ENCODE measurements at regions not wholly inside any gene's neighbourhood (a gene's known extent, or its start where the extent isn't known, plus 50 kb on each side); places are given as distances from the start of the nearest gene placed in this dataset.

DNA sequence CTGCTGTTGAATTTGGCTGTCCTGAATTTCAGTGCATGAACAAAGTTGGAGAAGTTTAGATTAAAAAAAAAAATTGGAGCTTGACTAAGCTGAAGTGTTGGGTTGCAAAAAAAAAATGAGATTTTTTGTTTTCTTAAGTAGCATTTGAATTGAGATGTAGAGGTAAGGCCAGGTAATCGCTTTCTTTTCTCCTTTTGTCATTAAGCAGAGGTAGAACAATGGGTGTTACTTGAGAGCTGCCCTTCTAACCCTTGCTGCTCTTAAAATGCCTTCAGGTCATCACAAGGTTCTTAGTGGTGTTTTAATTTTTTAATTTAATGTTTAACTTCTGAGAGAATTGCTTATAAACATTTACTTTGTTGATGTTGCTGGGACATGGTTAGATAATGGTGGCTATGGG lies 84.1 kb upstream of the PRDM1 start:
- Histone ChIP-seq H3K9ac (ENCODE audit: low read depth in 1 of 2, low read length in 2 of 2) (no peak overlapping the region), H3K4me1 (ENCODE audit: control insufficient read depth in 4 of 4, insufficient read depth in 4 of 4, low read length in 3 of 4) (no peaks in the 10 kb centered on the region), H3K27me3 (ENCODE audit: control insufficient read depth in 4 of 4, insufficient read depth in 4 of 4, low read length in 3 of 4) (peaks cover 0 to 12% (median 2%) of the 10 kb centered on the region in 4 donors), H3K9me3 (ENCODE audit: control insufficient read depth in 4 of 4, low read length in 3 of 4) (no peaks in the 10 kb centered on the region), H3K4me3 (ENCODE audit: low read depth in 1 of 3, low read length in 3 of 3) (no peak overlapping the region), H3K27ac (ENCODE audit: low read depth in 1 of 2, low read length in 2 of 2) (no peak overlapping the region), H3K36me3 (ENCODE audit: control insufficient read depth in 4 of 4, insufficient read depth in 3 of 4, low read depth in 1 of 4, low read length in 3 of 4) (no peaks in the 10 kb centered on the region)
- TF ChIP-seq FOXA2 (IDR thresholded peaks at IDR 0.05): no peak
- TF ChIP-seq YY1 (IDR thresholded peaks at IDR 0.05): no peak
- TF ChIP-seq NR2F2 (IDR thresholded peaks at IDR 0.05): no peak
- TF ChIP-seq GABPA (IDR thresholded peaks at IDR 0.05 in 1 of 2, conservative IDR thresholded peaks at IDR 0.05 in 1 of 2): no peak
- WGBS: 38% methylated on average over 1 of the region's 1 CpG
- DNase-seq (ENCODE audit: low spot score): no peak

GRCh38 chr6:106000935-106001334 lies 85.2 kb upstream of the PRDM1 start:
- Histone ChIP-seq H3K9me3 (ENCODE audit: control insufficient read depth in 4 of 4, low read length in 3 of 4) (no peaks in the 10 kb centered on the region), H3K36me3 (ENCODE audit: control insufficient read depth in 4 of 4, insufficient read depth in 3 of 4, low read depth in 1 of 4, low read length in 3 of 4) (no peaks in the 10 kb centered on the region), H3K4me1 (ENCODE audit: control insufficient read depth in 4 of 4, insufficient read depth in 4 of 4, low read length in 3 of 4) (no peaks in the 10 kb centered on the region), H3K27ac (ENCODE audit: low read depth in 1 of 2, low read length in 2 of 2) (no peak overlapping the region), H3K4me3 (ENCODE audit: low read depth in 1 of 3, low read length in 3 of 3) (no peak overlapping the region), H3K9ac (ENCODE audit: low read depth in 1 of 2, low read length in 2 of 2) (no peak overlapping the region), H3K27me3 (ENCODE audit: control insufficient read depth in 4 of 4, insufficient read depth in 4 of 4, low read length in 3 of 4) (peaks cover 0 to 11% (median 2%) of the 10 kb centered on the region in 4 donors)
- 94% methylated on average over 2 of the region's 2 CpGs for WGBS
- TF ChIP-seq TAF1 (conservative IDR thresholded peaks at IDR 0.05) (no peak), ZBTB33 (IDR thresholded peaks at IDR 0.05) (no peak), EGR1 (IDR thresholded peaks at IDR 0.05; ENCODE audit: low read depth in 2 of 2) (no peak)
- no peak for DNase-seq (ENCODE audit: low spot score)

DNA sequence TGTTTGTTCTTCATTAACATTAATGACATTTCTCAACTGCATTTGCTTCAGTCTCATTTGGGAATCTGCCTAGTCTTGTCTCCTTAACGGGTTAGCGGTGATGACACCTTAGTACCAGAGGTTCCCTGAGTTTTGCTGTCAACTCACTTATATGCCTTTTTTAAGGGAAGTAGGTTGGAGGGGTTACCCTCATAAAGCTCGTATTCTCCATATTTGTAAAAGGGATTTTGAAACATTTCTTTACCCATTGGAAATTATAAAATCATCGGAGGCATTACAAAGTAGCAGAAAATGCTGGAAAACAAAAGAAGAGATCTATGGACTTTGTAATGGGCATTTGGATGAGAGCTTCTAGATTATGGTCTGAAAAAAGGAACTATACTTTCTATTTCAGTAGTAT lies 88.7 kb upstream of the PRDM1 start:
- 54% methylated on average over 4 of the region's 4 CpGs for WGBS
- Histone ChIP-seq H3K4me1 (ENCODE audit: control insufficient read depth in 4 of 4, insufficient read depth in 4 of 4, low read length in 3 of 4) (peaks cover 3 to 26% (median 16%) of the 10 kb centered on the region in 4 donors), H3K4me3 (ENCODE audit: low read depth in 1 of 3, low read length in 3 of 3) (no peak overlapping the region), H3K9me3 (ENCODE audit: control insufficient read depth in 4 of 4, low read length in 3 of 4) (peaks cover 0 to 2% (median 0%) of the 10 kb centered on the region in 4 donors), H3K27me3 (ENCODE audit: control insufficient read depth in 4 of 4, insufficient read depth in 4 of 4, low read length in 3 of 4) (peaks cover 0 to 24% (median 2%) of the 10 kb centered on the region in 4 donors), H3K27ac (ENCODE audit: low read depth in 1 of 2, low read length in 2 of 2) (no peak overlapping the region), H3K9ac (ENCODE audit: low read depth in 1 of 2, low read length in 2 of 2) (no peak overlapping the region), H3K36me3 (ENCODE audit: control insufficient read depth in 4 of 4, insufficient read depth in 3 of 4, low read depth in 1 of 4, low read length in 3 of 4) (no peaks in the 10 kb centered on the region)
- no peak for TF ChIP-seq EGR1 (IDR thresholded peaks at IDR 0.05; ENCODE audit: low read depth in 2 of 2)
- TF ChIP-seq MAX (IDR thresholded peaks at IDR 0.05): no peak
- no peak for TF ChIP-seq ATF3 (IDR thresholded peaks at IDR 0.05)
- no peak for TF ChIP-seq FOXA1 (IDR thresholded peaks at IDR 0.05)
- TF ChIP-seq, protein P1, sequence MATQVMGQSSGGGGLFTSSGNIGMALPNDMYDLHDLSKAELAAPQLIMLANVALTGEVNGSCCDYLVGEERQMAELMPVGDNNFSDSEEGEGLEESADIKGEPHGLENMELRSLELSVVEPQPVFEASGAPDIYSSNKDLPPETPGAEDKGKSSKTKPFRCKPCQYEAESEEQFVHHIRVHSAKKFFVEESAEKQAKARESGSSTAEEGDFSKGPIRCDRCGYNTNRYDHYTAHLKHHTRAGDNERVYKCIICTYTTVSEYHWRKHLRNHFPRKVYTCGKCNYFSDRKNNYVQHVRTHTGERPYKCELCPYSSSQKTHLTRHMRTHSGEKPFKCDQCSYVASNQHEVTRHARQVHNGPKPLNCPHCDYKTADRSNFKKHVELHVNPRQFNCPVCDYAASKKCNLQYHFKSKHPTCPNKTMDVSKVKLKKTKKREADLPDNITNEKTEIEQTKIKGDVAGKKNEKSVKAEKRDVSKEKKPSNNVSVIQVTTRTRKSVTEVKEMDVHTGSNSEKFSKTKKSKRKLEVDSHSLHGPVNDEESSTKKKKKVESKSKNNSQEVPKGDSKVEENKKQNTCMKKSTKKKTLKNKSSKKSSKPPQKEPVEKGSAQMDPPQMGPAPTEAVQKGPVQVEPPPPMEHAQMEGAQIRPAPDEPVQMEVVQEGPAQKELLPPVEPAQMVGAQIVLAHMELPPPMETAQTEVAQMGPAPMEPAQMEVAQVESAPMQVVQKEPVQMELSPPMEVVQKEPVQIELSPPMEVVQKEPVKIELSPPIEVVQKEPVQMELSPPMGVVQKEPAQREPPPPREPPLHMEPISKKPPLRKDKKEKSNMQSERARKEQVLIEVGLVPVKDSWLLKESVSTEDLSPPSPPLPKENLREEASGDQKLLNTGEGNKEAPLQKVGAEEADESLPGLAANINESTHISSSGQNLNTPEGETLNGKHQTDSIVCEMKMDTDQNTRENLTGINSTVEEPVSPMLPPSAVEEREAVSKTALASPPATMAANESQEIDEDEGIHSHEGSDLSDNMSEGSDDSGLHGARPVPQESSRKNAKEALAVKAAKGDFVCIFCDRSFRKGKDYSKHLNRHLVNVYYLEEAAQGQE (IDR thresholded peaks at IDR 0.05): no peak
- no peak for TF ChIP-seq RAD21 (IDR thresholded peaks at IDR 0.05)
- no peak for TF ChIP-seq ZBTB33 (IDR thresholded peaks at IDR 0.05)
- TF ChIP-seq SP1 (IDR thresholded peaks at IDR 0.05): no peak
- TF ChIP-seq HNF4G (IDR thresholded peaks at IDR 0.05): no peak
- TF ChIP-seq HNF4A (conservative IDR thresholded peaks at IDR 0.05): no peak
- TF ChIP-seq, protein P2, sequence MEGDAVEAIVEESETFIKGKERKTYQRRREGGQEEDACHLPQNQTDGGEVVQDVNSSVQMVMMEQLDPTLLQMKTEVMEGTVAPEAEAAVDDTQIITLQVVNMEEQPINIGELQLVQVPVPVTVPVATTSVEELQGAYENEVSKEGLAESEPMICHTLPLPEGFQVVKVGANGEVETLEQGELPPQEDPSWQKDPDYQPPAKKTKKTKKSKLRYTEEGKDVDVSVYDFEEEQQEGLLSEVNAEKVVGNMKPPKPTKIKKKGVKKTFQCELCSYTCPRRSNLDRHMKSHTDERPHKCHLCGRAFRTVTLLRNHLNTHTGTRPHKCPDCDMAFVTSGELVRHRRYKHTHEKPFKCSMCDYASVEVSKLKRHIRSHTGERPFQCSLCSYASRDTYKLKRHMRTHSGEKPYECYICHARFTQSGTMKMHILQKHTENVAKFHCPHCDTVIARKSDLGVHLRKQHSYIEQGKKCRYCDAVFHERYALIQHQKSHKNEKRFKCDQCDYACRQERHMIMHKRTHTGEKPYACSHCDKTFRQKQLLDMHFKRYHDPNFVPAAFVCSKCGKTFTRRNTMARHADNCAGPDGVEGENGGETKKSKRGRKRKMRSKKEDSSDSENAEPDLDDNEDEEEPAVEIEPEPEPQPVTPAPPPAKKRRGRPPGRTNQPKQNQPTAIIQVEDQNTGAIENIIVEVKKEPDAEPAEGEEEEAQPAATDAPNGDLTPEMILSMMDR (IDR thresholded peaks at IDR 0.05; ENCODE audit: low read depth, low read length, missing input control): no peak
- no peak for TF ChIP-seq TAF1 (conservative IDR thresholded peaks at IDR 0.05)
- TF ChIP-seq JUND (IDR thresholded peaks at IDR 0.05): no peak
- no peak for TF ChIP-seq NR2F2 (IDR thresholded peaks at IDR 0.05)
- no peak for DNase-seq (ENCODE audit: low spot score)
